GM19397 (cell line): ENCODE measurements at regions not wholly inside any gene's neighbourhood (a gene's known extent, or its start where the extent isn't known, plus 50 kb on each side); places are given as distances from the start of the nearest gene placed in this dataset.
"Not testable (repeated sequence)": the region's sequence is repeated elsewhere in the genome, so short reads cannot be mapped to it uniquely, and the experiment has no call there.

Experiments used
- ATAC-seq: cut with Tn5 transposase; IDR thresholded peaks from one replicate; pipeline ENCODE4 v1.9.1; 2021; ENCODE audit warnings: mild to moderate bottlenecking, moderate library complexity; ENCODE audit not compliant: unreplicated experiment

- no peak for ATAC-seq
These were observed 154.6 kb downstream of the MTX2 start for GRCh38 chr2:176423819-176424218.

DNA sequence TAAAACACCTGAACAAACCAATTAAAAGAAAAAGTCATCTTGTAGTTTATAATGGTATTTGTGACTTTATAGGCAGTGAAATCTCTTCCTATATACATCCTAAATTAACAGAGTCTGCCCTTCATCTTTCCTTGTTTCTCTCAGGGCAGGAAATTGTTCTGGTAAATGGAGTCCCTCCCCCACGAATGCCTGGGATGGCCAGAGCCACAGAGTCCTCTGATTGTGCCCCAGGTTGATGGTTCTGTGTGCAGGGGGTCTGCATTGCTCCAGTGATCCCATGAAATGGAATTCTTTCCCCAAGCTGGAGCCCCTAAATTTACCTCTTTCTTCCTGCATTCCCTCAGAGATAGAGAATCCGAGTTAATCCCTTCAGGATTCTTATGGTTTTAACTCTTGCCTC is 155.5 kb downstream of the MTX2 start:
- no peak for ATAC-seq

GRCh38 chr2:176427549-176427948 is 158.3 kb downstream of the MTX2 start:
- ATAC-seq = no peak

DNA sequence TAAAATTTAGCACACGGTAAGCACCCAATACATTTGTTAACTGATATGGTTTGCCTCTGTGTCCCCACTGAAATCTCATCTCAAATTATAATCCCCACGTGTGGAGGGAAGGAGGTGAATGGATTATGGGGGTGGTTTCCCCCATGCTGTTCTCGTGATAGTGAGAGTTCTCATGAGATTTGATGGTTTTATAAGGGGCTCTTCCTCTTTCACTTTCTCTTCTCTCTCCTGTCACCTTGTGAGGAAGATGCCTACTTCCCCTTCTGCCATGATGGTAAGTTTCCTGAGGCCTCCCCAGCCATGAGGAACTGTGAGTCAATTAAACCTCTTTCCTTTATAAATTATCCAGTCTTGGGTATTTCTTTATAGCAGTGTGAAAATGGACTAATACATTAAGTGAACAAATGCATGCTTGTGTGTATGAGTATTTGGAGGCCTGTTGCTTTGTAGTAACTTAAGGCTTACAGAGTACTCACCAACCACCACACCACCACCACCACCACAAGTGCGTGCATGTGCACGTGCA is 159.8 kb downstream of the MTX2 start:
- ATAC-seq = not testable (repeated sequence)

DNA sequence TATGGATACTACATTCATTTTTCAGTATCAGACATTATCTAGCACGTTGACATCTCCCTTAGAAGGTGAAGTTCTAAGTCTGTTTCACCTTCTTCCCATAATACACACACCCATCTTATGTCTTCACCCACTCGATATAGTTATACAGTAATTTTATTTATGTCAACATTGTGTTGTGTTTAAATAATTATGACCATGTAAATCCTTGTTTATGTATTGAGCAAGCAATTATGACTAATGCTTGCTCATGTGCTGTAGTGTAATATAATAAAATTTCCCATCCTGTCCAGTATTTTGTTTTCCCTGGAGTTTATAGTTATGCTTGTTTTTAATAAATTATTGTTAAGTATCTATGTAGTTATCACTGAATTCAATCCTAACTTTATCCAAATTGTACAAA is 163.2 kb downstream of the MTX2 start:
- no peak for ATAC-seq

- no peak for ATAC-seq
These were observed 166.5 kb downstream of the MTX2 start for GRCh38 chr2:176435729-176436128.

DNA sequence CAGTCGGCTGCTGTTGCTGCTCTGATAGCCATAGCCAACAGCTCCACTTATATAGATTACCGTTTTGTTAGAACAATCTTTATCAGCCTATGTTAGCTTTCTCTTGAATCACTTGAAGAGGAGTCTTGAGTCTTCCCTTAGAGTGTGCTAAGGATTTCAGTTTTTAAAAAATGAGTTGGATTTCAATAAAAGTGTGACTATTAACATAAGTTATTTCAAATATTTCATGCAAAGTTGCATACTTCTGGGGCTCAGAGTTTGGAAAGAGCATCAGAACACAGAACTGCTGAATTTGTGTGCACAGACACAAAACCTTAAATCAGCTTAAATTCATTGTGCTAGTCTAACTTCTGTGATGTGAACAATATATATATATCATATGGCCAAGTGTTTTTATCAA is 174.7 kb downstream of the MTX2 start:
- ATAC-seq = no peak

DNA sequence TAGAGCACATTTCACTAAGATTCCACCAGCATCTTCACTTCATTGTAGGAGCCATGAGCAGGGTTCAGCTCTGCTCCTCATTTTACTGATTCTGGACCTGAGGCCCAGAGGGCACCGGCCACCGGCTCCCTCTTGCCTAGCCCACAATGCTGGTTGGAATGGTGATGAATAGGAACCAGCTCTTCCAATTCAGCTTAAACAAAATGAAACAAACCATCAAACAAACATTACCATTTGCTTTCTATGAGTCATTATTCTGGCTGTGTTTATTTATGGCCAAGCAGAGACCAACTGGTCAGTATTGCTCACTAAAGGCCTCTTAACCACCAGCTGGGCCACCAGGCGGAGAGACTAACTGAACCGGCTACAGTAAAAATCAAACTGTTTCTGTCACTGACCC is 176.7 kb downstream of the MTX2 start:
- ATAC-seq = no peak

GRCh38 chr2:176446718-176447414 is 177.6 kb downstream of the MTX2 start:
- ATAC-seq = no peak

GRCh38 chr2:176447616-176448015 is 178.4 kb downstream of the MTX2 start:
- no peak for ATAC-seq

DNA sequence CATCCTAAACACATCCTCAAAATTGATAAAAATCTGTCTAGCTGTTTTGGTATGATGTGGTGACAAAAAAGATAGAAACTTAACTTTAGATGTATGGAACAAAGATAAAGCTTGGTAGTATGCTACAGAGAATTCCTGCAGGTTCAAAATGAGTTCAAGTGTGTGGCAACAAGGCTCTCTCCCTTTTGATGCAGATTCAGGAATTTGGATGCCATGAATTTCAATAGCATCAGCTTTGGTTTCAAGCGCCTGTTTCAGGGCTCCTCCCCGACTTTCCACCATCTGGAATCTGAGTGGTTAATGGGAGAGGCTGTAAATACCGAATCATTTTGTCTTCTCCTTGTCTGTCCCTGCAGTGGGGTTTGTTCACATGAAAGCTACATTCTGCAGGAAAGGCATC is 180.6 kb downstream of the MTX2 start:
- no peak for ATAC-seq

DNA sequence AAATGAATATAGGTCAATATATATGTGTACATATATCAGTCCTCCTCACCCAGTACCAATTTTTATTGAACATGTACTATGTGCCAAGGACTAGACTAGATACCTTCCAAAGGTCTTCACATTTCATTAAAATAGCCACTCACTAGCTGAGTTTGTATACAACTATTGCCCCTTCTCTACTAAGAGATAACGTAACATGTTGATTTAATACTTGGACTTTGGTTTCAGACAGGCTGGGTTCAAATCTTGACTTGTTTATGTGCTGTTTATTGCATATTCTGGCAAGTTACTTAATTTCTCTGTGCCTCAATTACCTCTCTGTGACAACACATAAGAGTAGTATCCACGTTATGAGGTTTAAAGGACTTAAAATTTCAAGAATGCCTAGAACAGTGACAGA is 184.5 kb downstream of the MTX2 start:
- ATAC-seq = no peak

GRCh38 chr2:176454893-176455815 is 185.9 kb downstream of the MTX2 start:
- ATAC-seq = peak; percentile 71

- no peak for ATAC-seq
These were observed 186.6 kb downstream of the MTX2 start for GRCh38 chr2:176455816-176456291.

- ATAC-seq = no peak
These were observed 188.2 kb downstream of the MTX2 start for GRCh38 chr2:176457481-176457880.

DNA sequence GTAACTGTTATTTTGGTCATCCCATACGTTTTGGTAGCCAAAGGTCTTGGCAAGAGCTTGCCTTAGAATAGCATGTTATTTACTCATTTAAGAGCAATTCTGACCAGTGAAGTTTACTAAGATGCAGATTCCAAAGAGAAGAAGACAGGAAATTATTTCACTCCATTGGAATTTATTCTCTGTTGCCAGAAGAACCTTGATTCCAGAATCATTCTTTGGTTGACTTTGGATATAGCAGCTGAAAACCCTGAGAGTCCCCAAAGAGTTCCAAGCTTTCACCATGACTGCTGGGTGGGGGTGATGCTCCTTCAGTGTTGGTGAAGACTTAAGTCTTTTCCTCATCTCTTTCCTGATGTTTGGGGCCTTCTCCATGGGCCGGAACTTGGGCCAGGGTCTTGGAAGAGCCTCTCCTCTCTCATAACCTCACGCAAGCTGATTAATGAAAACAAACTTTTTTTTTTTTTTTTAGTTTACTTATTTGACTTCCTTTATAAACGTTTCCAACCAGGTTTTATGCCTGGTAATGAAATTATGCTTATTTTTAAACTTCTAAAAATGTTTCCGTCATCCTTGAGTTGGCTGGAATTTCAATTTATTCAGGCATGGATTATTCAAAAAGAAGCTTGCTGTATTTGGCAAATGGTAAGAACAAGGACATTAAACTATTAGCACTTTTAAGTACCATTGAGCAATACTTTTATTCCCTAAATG is 192.0 kb downstream of the MTX2 start:
- no peak for ATAC-seq

- ATAC-seq = no peak
These were observed 192.8 kb downstream of the MTX2 start for GRCh38 chr2:176461809-176462670.

GRCh38 chr2:176463546-176463945 is 194.3 kb downstream of the MTX2 start:
- ATAC-seq = no peak

DNA sequence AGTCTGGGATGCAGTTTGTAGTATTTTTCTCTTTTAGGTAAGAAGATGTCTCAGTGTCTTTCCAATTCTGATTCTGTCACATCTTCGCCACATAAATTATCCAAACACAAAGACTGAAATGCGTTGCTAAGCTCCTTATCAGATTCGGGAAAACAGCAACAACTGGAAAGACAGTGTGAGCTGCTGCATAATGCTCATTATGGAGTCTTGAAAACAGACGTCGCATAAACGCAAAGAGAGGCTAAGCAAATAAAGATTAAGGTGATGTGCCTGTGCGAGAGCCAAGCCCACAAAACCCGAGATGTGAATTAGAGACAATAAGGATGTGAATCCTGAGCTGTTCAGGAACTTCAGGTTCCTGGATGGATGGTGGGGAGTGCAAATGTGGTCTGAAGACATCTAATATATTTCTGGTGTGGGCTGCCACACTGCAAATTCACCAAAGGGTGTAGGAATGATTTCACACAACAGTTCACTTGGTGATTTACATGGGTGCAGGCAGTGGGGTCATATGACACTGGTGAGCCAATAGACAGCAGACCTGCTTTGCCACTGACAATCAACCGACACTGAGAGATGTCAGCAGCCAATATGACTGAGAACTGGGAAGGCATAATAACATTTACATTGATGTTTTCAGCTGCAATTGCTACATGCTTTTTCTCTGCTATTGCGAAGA is 195.8 kb downstream of the MTX2 start:
- no peak for ATAC-seq
